ENCODE measurements at regions not wholly inside any gene's neighbourhood (a gene's known extent, or its start where the extent isn't known, plus 50 kb on each side); places are given as distances from the start of the nearest gene placed in this dataset.

GRCh38 chr12:70069221-70070105, 173.8 kb upstream of the CNOT2 start:
- TF ChIP-seq EZH2 (IDR thresholded peaks at IDR 0.05; ENCODE audit: low read length, missing control alignments) (no peak), CTCF (conservative IDR thresholded peaks at IDR 0.05 in 1 of 2, IDR thresholded peaks at IDR 0.05 in 1 of 2; ENCODE audit: low read depth in 1 of 2, low read length in 2 of 2) (no peak)
- no peak overlapping the region for H2AFZ ChIP-seq (ENCODE audit: low read length)

GRCh38 chr12:70070494-70071007, 172.7 kb upstream of the CNOT2 start:
- H3K9ac ChIP-seq (ENCODE audit: insufficient read depth, low read length): no peak overlapping the region
- no peaks in the 10 kb centered on the region for H3K36me3 ChIP-seq (ENCODE audit: control insufficient read depth, insufficient read depth, low read length)
- H3K4me2 ChIP-seq (ENCODE audit: extremely low read depth, insufficient read depth, low read length): no peak overlapping the region
- no peaks in the 10 kb centered on the region for H4K20me1 ChIP-seq (ENCODE audit: control insufficient read depth, extremely low read depth, insufficient read depth, low read length)
- H3K4me1 ChIP-seq (ENCODE audit: control insufficient read depth, extremely low read depth, insufficient read depth, low read length): no peaks in the 10 kb centered on the region
- no peaks in the 10 kb centered on the region for H3K9me3 ChIP-seq (ENCODE audit: control insufficient read depth, insufficient read depth, low read depth, low read length)
- H3K27me3 ChIP-seq (ENCODE audit: control insufficient read depth, insufficient read depth, low read length): no peaks in the 10 kb centered on the region
- TF ChIP-seq EZH2 (IDR thresholded peaks at IDR 0.05; ENCODE audit: low read length, missing control alignments) (no peak), CTCF (conservative IDR thresholded peaks at IDR 0.05 in 1 of 2, IDR thresholded peaks at IDR 0.05 in 1 of 2; ENCODE audit: low read depth in 1 of 2, low read length in 2 of 2) (no peak)
- no peak for DNase-seq (ENCODE audit: low read depth in 2 of 2)
- H3K79me2 ChIP-seq (ENCODE audit: control insufficient read depth, insufficient read depth, low read length): no peaks in the 10 kb centered on the region
- no peak overlapping the region for H2AFZ ChIP-seq (ENCODE audit: low read length)
- H3K4me3 ChIP-seq (replicated peaks in 1 of 4; ENCODE audit: control extremely low read depth in 1 of 4, insufficient read depth in 1 of 4, low read depth in 3 of 4, low read length in 4 of 4): no peak overlapping the region
- no peak overlapping the region for H3K27ac ChIP-seq (ENCODE audit: insufficient read depth, low read length)

More at GRCh38 chr12:70069221-70070105, 173.8 kb upstream of the CNOT2 start:
- Histone ChIP-seq H3K9me3 (ENCODE audit: control insufficient read depth, insufficient read depth, low read depth, low read length) (no peaks in the 10 kb centered on the region), H3K4me1 (ENCODE audit: control insufficient read depth, extremely low read depth, insufficient read depth, low read length) (no peaks in the 10 kb centered on the region), H3K36me3 (ENCODE audit: control insufficient read depth, insufficient read depth, low read length) (no peaks in the 10 kb centered on the region), H4K20me1 (ENCODE audit: control insufficient read depth, extremely low read depth, insufficient read depth, low read length) (no peaks in the 10 kb centered on the region), H3K4me3 (replicated peaks in 1 of 4; ENCODE audit: control extremely low read depth in 1 of 4, insufficient read depth in 1 of 4, low read depth in 3 of 4, low read length in 4 of 4) (no peak overlapping the region), H3K27me3 (ENCODE audit: control insufficient read depth, insufficient read depth, low read length) (no peaks in the 10 kb centered on the region), H3K4me2 (ENCODE audit: extremely low read depth, insufficient read depth, low read length) (no peak overlapping the region), H3K79me2 (ENCODE audit: control insufficient read depth, insufficient read depth, low read length) (no peaks in the 10 kb centered on the region), H3K27ac (ENCODE audit: insufficient read depth, low read length) (no peak overlapping the region), H3K9ac (ENCODE audit: insufficient read depth, low read length) (no peak overlapping the region)
- DNase-seq (ENCODE audit: low read depth in 2 of 2): no peak

- H4K20me1 ChIP-seq (ENCODE audit: control insufficient read depth, extremely low read depth, insufficient read depth, low read length): no peaks in the 10 kb centered on the region
- no peaks in the 10 kb centered on the region for H3K36me3 ChIP-seq (ENCODE audit: control insufficient read depth, insufficient read depth, low read length)
- H3K27me3 ChIP-seq (ENCODE audit: control insufficient read depth, insufficient read depth, low read length): no peaks in the 10 kb centered on the region
- H3K9ac ChIP-seq (ENCODE audit: insufficient read depth, low read length): no peak overlapping the region
- no peaks in the 10 kb centered on the region for H3K4me1 ChIP-seq (ENCODE audit: control insufficient read depth, extremely low read depth, insufficient read depth, low read length)
- H3K4me2 ChIP-seq (ENCODE audit: extremely low read depth, insufficient read depth, low read length): no peak overlapping the region
- TF ChIP-seq EZH2 (IDR thresholded peaks at IDR 0.05; ENCODE audit: low read length, missing control alignments): no peak
- TF ChIP-seq CTCF (conservative IDR thresholded peaks at IDR 0.05 in 1 of 2, IDR thresholded peaks at IDR 0.05 in 1 of 2; ENCODE audit: low read depth in 1 of 2, low read length in 2 of 2): no peak
- no peak overlapping the region for H3K27ac ChIP-seq (ENCODE audit: insufficient read depth, low read length)
- H3K4me3 ChIP-seq (replicated peaks in 1 of 4; ENCODE audit: control extremely low read depth in 1 of 4, insufficient read depth in 1 of 4, low read depth in 3 of 4, low read length in 4 of 4): no peak overlapping the region
- no peaks in the 10 kb centered on the region for H3K9me3 ChIP-seq (ENCODE audit: control insufficient read depth, insufficient read depth, low read depth, low read length)
- H2AFZ ChIP-seq (ENCODE audit: low read length): no peak overlapping the region
- DNase-seq (ENCODE audit: low read depth in 2 of 2): no peak
- no peaks in the 10 kb centered on the region for H3K79me2 ChIP-seq (ENCODE audit: control insufficient read depth, insufficient read depth, low read length)
These were observed 168.7 kb upstream of the CNOT2 start for GRCh38 chr12:70074510-70074909.

Measured in fibroblast of lung (primary cell).